H1 (cell line): ENCODE measurements at regions not wholly inside any gene's neighbourhood (a gene's known extent, or its start where the extent isn't known, plus 50 kb on each side); places are given as distances from the start of the nearest gene placed in this dataset.
A peak's percentile ranks its signal among the peaks of the same experiment; 100 is the strongest.

Experiments
- CTCF ChIA-PET: fragments of 300-600 bp; sonication (Branson Sonifier 250); formaldehyde crosslinking; loops from one replicate; lab custom pipeline; 2021; ENCODE audit not compliant: partially characterized antibody; lab: Charles Lee
- POLR2A ChIA-PET: fragments of 300-600 bp; sonication (Branson Sonifier 250); formaldehyde crosslinking; loops from one replicate; lab custom pipeline; 2021; ENCODE audit warnings: inconsistent platforms; ENCODE audit not compliant: partially characterized antibody; lab: Charles Lee
- DNase-seq, 2 experiments: peaks; one replicate each; pipeline versions ENCODE4 v3.0.0 to v3.0.0-alpha.2; 2010 to 2022; ENCODE audit warnings: low spot score in 2 of 2, low read depth in 1 of 2, mixed read lengths in 1 of 2
- FAIRE-seq: peaks from 2 replicates; lab custom pipeline; 2011; peaks lifted over from hg19 to GRCh38; lab: Jason Lieb, UNC
- H2AFZ ChIP-seq: 2 replicates; pipeline ENCODE4 v1.8.1; 2012; ENCODE audit warnings: low read length, inconsistent platforms
- H2AK5ac ChIP-seq: 2 replicates; pipeline ENCODE4 v1.6.1; 2013; ENCODE audit warnings: low read depth, low read length
- H2BK120ac ChIP-seq: replicated peaks from 2 replicates; pipeline ENCODE3; 2013; ENCODE audit warnings: low read depth, low read length, inconsistent platforms
- H2BK12ac ChIP-seq: 2 replicates; pipeline ENCODE4 v1.6.1; 2013; ENCODE audit warnings: low read depth, low read length
- H2BK15ac ChIP-seq: 2 replicates; pipeline ENCODE4 v1.6.1; 2013; ENCODE audit warnings: low read length
- H2BK20ac ChIP-seq: 2 replicates; pipeline ENCODE4 v1.6.1; 2013; ENCODE audit warnings: low read length
- H2BK5ac ChIP-seq: 2 replicates; pipeline ENCODE4 v1.6.1; 2013; ENCODE audit warnings: low read depth, low read length
- H3K14ac ChIP-seq: 2 replicates; pipeline ENCODE4 v1.6.1; 2013; ENCODE audit warnings: inconsistent platforms; ENCODE audit not compliant: insufficient read length
- H3K18ac ChIP-seq: 2 replicates; pipeline ENCODE4 v1.6.1; 2013; ENCODE audit warnings: low read length; ENCODE audit errors: extremely low read depth
- H3K23ac ChIP-seq: 2 replicates; pipeline ENCODE4 v1.6.1; 2013; ENCODE audit warnings: inconsistent platforms; ENCODE audit not compliant: insufficient read length
- H3K23me2 ChIP-seq: 2 replicates; pipeline ENCODE4 v1.6.1; 2013; ENCODE audit warnings: low read depth, low read length
- H3K27ac ChIP-seq: 2 replicates; pipeline ENCODE4 v1.6.1; 2011; ENCODE audit warnings: low read depth, low read length, inconsistent platforms
- H3K27me3 ChIP-seq, 4 experiments: replicated peaks in 1 of 4; 1 replicate in 1 of 4; 2 replicates in 3 of 4; pipeline versions ENCODE4 v1.6.1 to v1.8.1; 2011 to 2013; ENCODE audit warnings: low read length in 3 of 4, mild to moderate bottlenecking in 3 of 4, inconsistent platforms in 2 of 4, mixed read lengths in 2 of 4, moderate library complexity in 1 of 4; ENCODE audit not compliant: control insufficient read depth in 3 of 4, insufficient read depth in 3 of 4; ENCODE audit errors: extremely low read depth in 1 of 4
- H3K36me3 ChIP-seq, 4 experiments: 2 replicates each; pipeline versions ENCODE4 v1.6.1 to v1.8.1; 2011 to 2013; ENCODE audit warnings: mild to moderate bottlenecking in 4 of 4, low read length in 3 of 4, moderate library complexity in 2 of 4, control low read depth in 1 of 4, inconsistent platforms in 1 of 4; ENCODE audit not compliant: insufficient read depth in 4 of 4, control insufficient read depth in 2 of 4
- H3K4ac ChIP-seq: replicated peaks from 2 replicates; pipeline ENCODE3; 2013; ENCODE audit warnings: low read length, low read depth, mixed read lengths, inconsistent platforms; ENCODE audit not compliant: insufficient read length
- H3K4me1 ChIP-seq, 4 experiments: replicated peaks in 1 of 4; 1 replicate in 1 of 4; 2 replicates in 3 of 4; pipeline versions ENCODE4 v1.6.1 to v1.8.1; 2011 to 2013; ENCODE audit warnings: low read length in 3 of 4, inconsistent platforms in 2 of 4, mixed read lengths in 1 of 4; ENCODE audit not compliant: insufficient read depth in 4 of 4, control insufficient read depth in 3 of 4
- H3K4me2 ChIP-seq, 2 experiments: 2 replicates each; pipeline versions ENCODE4 v1.6.1 to v1.8.1; 2011 to 2013; ENCODE audit warnings: low read depth in 2 of 2, low read length in 2 of 2, control low read depth in 1 of 2, inconsistent platforms in 1 of 2, mild to moderate bottlenecking in 1 of 2; ENCODE audit not compliant: insufficient read depth in 1 of 2
- H3K4me3 ChIP-seq, 4 experiments: fragments of 200-600, 300-600 bp in 1 of 4; sonication (generic), shearing (Covaris generic), sonication (Bioruptor Twin) in 1 of 4; 2 replicates each; pipeline versions ENCODE4 v1.5.1 to v1.8.1; 2011 to 2016; ENCODE audit warnings: low read length in 4 of 4, low read depth in 3 of 4, control low read depth in 2 of 4, inconsistent platforms in 2 of 4, mild to moderate bottlenecking in 2 of 4, mixed read lengths in 1 of 4, moderate library complexity in 1 of 4; ENCODE audit not compliant: insufficient read depth in 2 of 4; ENCODE audit errors: extremely low read depth in 1 of 4
- H3K56ac ChIP-seq: replicated peaks from 2 replicates; pipeline ENCODE3; 2013; ENCODE audit warnings: low read depth, mild to moderate bottlenecking, mixed read lengths, low read length, inconsistent platforms; ENCODE audit not compliant: insufficient read length
- H3K79me1 ChIP-seq: 2 replicates; pipeline ENCODE4 v1.6.1; 2013; ENCODE audit warnings: low read depth, low read length, control low read depth
- H3K79me2 ChIP-seq, 2 experiments: 2 replicates each; pipeline versions ENCODE4 v1.6.1 to v1.8.1; 2012 to 2013; ENCODE audit warnings: low read length in 2 of 2, mild to moderate bottlenecking in 2 of 2, inconsistent platforms in 1 of 2; ENCODE audit not compliant: insufficient read depth in 2 of 2, control insufficient read depth in 1 of 2
- H3K9ac ChIP-seq, 4 experiments: replicated peaks in 1 of 4; 1 replicate in 1 of 4; 2 replicates in 3 of 4; pipeline versions ENCODE4 v1.6.1 to v1.8.1; 2011 to 2013; ENCODE audit warnings: low read depth in 3 of 4, low read length in 3 of 4, control low read depth in 2 of 4, mild to moderate bottlenecking in 2 of 4, moderate library complexity in 2 of 4, inconsistent platforms in 1 of 4; ENCODE audit errors: extremely low read depth in 1 of 4
- H3K9me3 ChIP-seq, 2 experiments: 2 replicates each; pipeline versions ENCODE4 v1.6.1 to v1.8.1; 2012 to 2013; ENCODE audit warnings: mild to moderate bottlenecking in 2 of 2, moderate library complexity in 2 of 2, control low read depth in 1 of 2, inconsistent platforms in 1 of 2, low read depth in 1 of 2, low read length in 1 of 2, mixed read lengths in 1 of 2; ENCODE audit not compliant: insufficient read depth in 2 of 2
- H4K20me1 ChIP-seq, 2 experiments: replicated peaks in 1 of 2; 2 replicates each; pipeline versions ENCODE3 to v1.8.1; 2011 to 2013; ENCODE audit warnings: inconsistent platforms in 2 of 2, low read length in 2 of 2, mild to moderate bottlenecking in 1 of 2; ENCODE audit not compliant: insufficient read depth in 2 of 2, control insufficient read depth in 1 of 2
- H4K5ac ChIP-seq: 2 replicates; pipeline ENCODE4 v1.6.1; 2013; ENCODE audit warnings: low read length, low read depth, mixed read lengths, inconsistent platforms; ENCODE audit not compliant: insufficient read length
- H4K8ac ChIP-seq: 2 replicates; pipeline ENCODE4 v1.8.0; 2013; ENCODE audit warnings: mild to moderate bottlenecking, moderate library complexity, low read length, inconsistent platforms; ENCODE audit not compliant: insufficient read depth; ENCODE audit errors: extremely low read depth
- H4K91ac ChIP-seq: replicated peaks from 2 replicates; pipeline ENCODE3; 2013; ENCODE audit warnings: low read length, mixed read lengths, inconsistent platforms; ENCODE audit not compliant: insufficient read length
- BCL11A ChIP-seq, 2 experiments: IDR thresholded peaks; one replicate each; pipeline ENCODE4 v1.6.1; 2011; ENCODE audit warnings: low read depth in 2 of 2, low read length in 2 of 2, mild to moderate bottlenecking in 2 of 2
- CTBP2 ChIP-seq: IDR thresholded peaks from 2 replicates; pipeline ENCODE4 v1.7.0; 2011; ENCODE audit warnings: borderline replicate concordance, mild to moderate bottlenecking, moderate library complexity, mixed read lengths, low read length; ENCODE audit not compliant: insufficient read depth, insufficient read length
- EP300 ChIP-seq, 2 experiments: IDR thresholded peaks; 1 replicate in 1 of 2; 2 replicates in 1 of 2; pipeline ENCODE4 v1.6.1; 2011 to 2012; ENCODE audit warnings: low read depth in 2 of 2, low read length in 2 of 2, mild to moderate bottlenecking in 2 of 2, borderline replicate concordance in 1 of 2, inconsistent platforms in 1 of 2, moderate library complexity in 1 of 2
- POLR2A ChIP-seq, 2 experiments: IDR thresholded peaks; 1 replicate in 1 of 2; 2 replicates in 1 of 2; pipeline ENCODE4 v1.6.1; 2011; ENCODE audit warnings: low read depth in 2 of 2, low read length in 2 of 2, mild to moderate bottlenecking in 2 of 2; ENCODE audit errors: control extremely low read depth in 1 of 2
- POU5F1 ChIP-seq: IDR thresholded peaks from 2 replicates; pipeline ENCODE4 v1.6.1; 2011; ENCODE audit warnings: low read depth, mild to moderate bottlenecking, low read length, moderate library complexity
- RBBP5 ChIP-seq: IDR thresholded peaks from 2 replicates; pipeline ENCODE4 v1.7.1; 2012; ENCODE audit warnings: low read depth, mild to moderate bottlenecking, inconsistent platforms, low read length, moderate library complexity, borderline replicate concordance
- RNF2 ChIP-seq: fragments of 200-900, 300-1000 bp; sonication (generic); IDR thresholded peaks from 2 replicates; pipeline ENCODE4 v1.7.1; 2016; ENCODE audit warnings: borderline replicate concordance, low read depth, mild to moderate bottlenecking, antibody characterized with exemption, low read length; ENCODE audit not compliant: poor library complexity, severe bottlenecking; ENCODE audit errors: missing control alignments
- SRF ChIP-seq: IDR thresholded peaks from 2 replicates; pipeline ENCODE4 v1.6.1; 2011; ENCODE audit warnings: mild to moderate bottlenecking, low read depth, low read length, moderate library complexity
- TBP ChIP-seq: IDR thresholded peaks from 2 replicates; pipeline ENCODE4 v1.6.1; 2011; ENCODE audit warnings: low read depth, low read length, improper control_type of control experiment
- YY1 ChIP-seq: IDR thresholded peaks from 2 replicates; pipeline ENCODE4 v1.6.1; 2011; ENCODE audit warnings: low read depth, mild to moderate bottlenecking, low read length
- WGBS, 2 experiments: shearing (Covaris generic) in 1 of 2; methylation state at CpG; one replicate each; pipeline versions ENCODE4 v1.1.6 to v1.1.7; 2013 to 2015; ENCODE audit warnings: low lambda C conversion rate in 2 of 2, mixed read lengths in 2 of 2, inconsistent platforms in 1 of 2, low coverage in 1 of 2, missing lambda C conversion rate in 1 of 2; ENCODE audit not compliant: insufficient replicate concordance in 2 of 2, insufficient coverage in 1 of 2, insufficient read length in 1 of 2; ENCODE audit errors: extremely low coverage in 1 of 2, missing lambda C conversion rate in 1 of 2; 5-methylcytosine and 5-hydroxymethylcytosine counted together
- TF ChIP-seq, protein P1 (sequence below): IDR thresholded peaks from 2 replicates; pipeline ENCODE4 v1.6.1; 2012; ENCODE audit warnings: inconsistent platforms

DNA sequence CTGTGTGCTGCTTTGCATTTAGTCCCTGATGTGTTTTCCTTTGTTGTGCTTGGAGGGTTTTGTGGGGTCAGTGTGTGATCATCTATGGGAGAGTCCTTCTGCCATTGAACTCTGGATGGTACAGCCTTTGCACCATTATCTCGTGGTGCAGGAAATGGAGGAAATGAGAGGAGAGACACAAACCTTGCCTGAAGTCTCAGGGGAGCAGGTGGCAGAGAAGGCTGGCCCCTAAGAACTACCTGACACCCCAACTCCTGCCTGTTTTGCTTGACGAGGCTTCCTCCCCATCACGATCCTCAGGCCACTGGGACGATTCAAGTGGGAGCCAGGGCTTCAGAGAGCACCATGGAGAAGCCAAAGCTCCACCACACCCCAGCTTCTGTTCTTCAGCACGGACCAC, 1316.4 kb downstream of the TBC1D22A start:
- Histone ChIP-seq H3K4me1 (peaks cover 0 to 7% (median 2%) of the 10 kb centered on the region in 4 experiments; a peak in 1 of 7 replicates), H2BK5ac (no peak overlapping the region), H2AK5ac (no peak overlapping the region), H3K4me3 (no peak overlapping the region), H3K4ac (no peak overlapping the region), H3K14ac (no peak overlapping the region), H4K20me1 (no peaks in the 10 kb centered on the region), H3K27me3 (peaks cover 0 to 4% (median 0%) of the 10 kb centered on the region in 4 experiments; a peak in 1 of 7 replicates), H3K79me2 (no peaks in the 10 kb centered on the region), H2BK20ac (no peak overlapping the region), H2BK120ac (no peak overlapping the region), H3K4me2 (no peak overlapping the region), H4K5ac (no peak overlapping the region), H3K56ac (no peak overlapping the region), H3K9me3 (peaks cover 0 to 3% of the 10 kb centered on the region in 2 experiments; a peak in 1 of 4 replicates), H3K79me1 (no peaks in the 10 kb centered on the region), H3K23me2 (peaks cover 3% of the 10 kb centered on the region; the same call in 1 of the 2 replicates), H4K91ac (no peak overlapping the region), H2AFZ (no peak overlapping the region), H3K23ac (no peak overlapping the region), H2BK12ac (peak overlapping the region; percentile 13; the same call in 1 of the 2 replicates), H3K36me3 (no peaks in the 10 kb centered on the region), H4K8ac (peak overlapping the region; percentile 19; the same call in 1 of the 2 replicates), H2BK15ac (no peak overlapping the region), H3K27ac (no peak overlapping the region), H3K18ac (no peak overlapping the region), H3K9ac (no peak overlapping the region)
- no peak for DNase-seq
- CTCF ChIA-PET = interaction anchor here (1.5 kb wide), 1 partner anchor 18 kb away, joined by 4 read pairs; no protein-coding TSS in a partner anchor
- FAIRE-seq = no peak
- POLR2A ChIA-PET = no interaction called here
- WGBS, 2 experiments = 100% methylated on average over 3 of the region's 5 CpGs; no CpG with 5 or more reads in 1 of the 2 experiments
- TF ChIP-seq, protein P1, sequence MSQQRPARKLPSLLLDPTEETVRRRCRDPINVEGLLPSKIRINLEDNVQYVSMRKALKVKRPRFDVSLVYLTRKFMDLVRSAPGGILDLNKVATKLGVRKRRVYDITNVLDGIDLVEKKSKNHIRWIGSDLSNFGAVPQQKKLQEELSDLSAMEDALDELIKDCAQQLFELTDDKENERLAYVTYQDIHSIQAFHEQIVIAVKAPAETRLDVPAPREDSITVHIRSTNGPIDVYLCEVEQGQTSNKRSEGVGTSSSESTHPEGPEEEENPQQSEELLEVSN = no peak
- TF ChIP-seq YY1 (no peak), BCL11A (IDR thresholded peaks at IDR 0.05; ENCODE audit: low read depth in 2 of 2, low read length in 2 of 2) (no peak), POU5F1 (no peak), RBBP5 (no peak), RNF2 (no peak), SRF (no peak), POLR2A (IDR thresholded peaks at IDR 0.05; ENCODE audit: control extremely low read depth in 1 of 2, low read depth in 2 of 2, low read length in 2 of 2) (no peak), TBP (no peak), EP300 (IDR thresholded peaks at IDR 0.05; ENCODE audit: borderline replicate concordance in 1 of 2, low read depth in 2 of 2, low read length in 2 of 2) (no peak), CTBP2 (no peak)
- TF ChIP-seq, all 59 proteins: peak for 0
